Skeletal muscle satellite cell (primary cell): ENCODE measurements at regions not wholly inside any gene's neighbourhood (a gene's known extent, or its start where the extent isn't known, plus 50 kb on each side); places are given as distances from the start of the nearest gene placed in this dataset.

Experiments used
- H3K27me3 ChIP-seq: 2 replicates; pipeline ENCODE4 v1.7.0; 2013; ENCODE audit warnings: low read length; ENCODE audit not compliant: control insufficient read depth, insufficient read depth
- H3K36me3 ChIP-seq: 2 replicates; pipeline ENCODE4 v1.7.0; 2013; ENCODE audit warnings: mild to moderate bottlenecking, control low read depth, low read length; ENCODE audit not compliant: insufficient read depth
- H3K4me1 ChIP-seq: 2 replicates; pipeline ENCODE4 v1.7.0; 2013; ENCODE audit warnings: low read length; ENCODE audit not compliant: control insufficient read depth, insufficient read depth
- H3K4me2 ChIP-seq: 2 replicates; pipeline ENCODE4 v1.7.0; 2013; ENCODE audit warnings: mild to moderate bottlenecking, low read length
- H3K4me3 ChIP-seq: 2 replicates; pipeline ENCODE4 v1.7.0; 2013; ENCODE audit warnings: low read length
- H3K9ac ChIP-seq: 2 replicates; pipeline ENCODE4 v1.7.0; 2013; ENCODE audit warnings: mild to moderate bottlenecking, low read depth, low read length, moderate library complexity
- H3K9me3 ChIP-seq: replicated peaks from 2 replicates; pipeline ENCODE4 v1.7.0; 2013; ENCODE audit warnings: mild to moderate bottlenecking, control low read depth, low read length

GRCh38 chr2:81247648-81248047 lies 943.1 kb upstream of the LRRTM1 start:
- H3K9me3 ChIP-seq: peaks cover 7% of the 10 kb centered on the region
- H3K27me3 ChIP-seq: no peaks in the 10 kb centered on the region
- H3K36me3 ChIP-seq: no peaks in the 10 kb centered on the region
- no peak overlapping the region for H3K9ac ChIP-seq
- H3K4me2 ChIP-seq: no peak overlapping the region
- H3K4me3 ChIP-seq: no peak overlapping the region
- H3K4me1 ChIP-seq: no peaks in the 10 kb centered on the region

DNA sequence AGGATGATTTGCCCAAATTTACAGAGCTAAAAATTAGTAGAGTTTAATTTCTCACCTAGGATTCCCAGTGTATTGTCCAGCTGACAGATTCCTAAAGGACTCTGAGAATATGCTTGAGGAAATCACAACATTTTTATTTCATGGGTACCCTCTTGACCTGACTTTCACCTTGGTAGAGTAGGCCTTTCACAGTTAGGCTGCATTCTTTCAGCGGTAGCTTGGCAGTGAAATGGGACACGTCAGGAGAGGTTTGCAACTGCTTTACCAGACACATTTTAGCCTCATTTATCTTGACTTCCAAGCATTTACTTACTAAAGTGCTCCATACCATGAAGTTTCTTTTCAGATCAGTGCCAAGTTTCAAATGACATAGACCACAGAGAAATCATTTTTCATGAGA lies 937.9 kb upstream of the LRRTM1 start:
- no peaks in the 10 kb centered on the region for H3K36me3 ChIP-seq
- no peak overlapping the region for H3K4me3 ChIP-seq
- no peak overlapping the region for H3K9ac ChIP-seq
- no peak overlapping the region for H3K4me2 ChIP-seq
- H3K27me3 ChIP-seq: no peaks in the 10 kb centered on the region
- H3K4me1 ChIP-seq: no peaks in the 10 kb centered on the region
- peaks cover 2% of the 10 kb centered on the region for H3K9me3 ChIP-seq

GRCh38 chr2:81238462-81238861 lies 933.9 kb upstream of the LRRTM1 start:
- Histone ChIP-seq H3K9me3 (peaks cover 2% of the 10 kb centered on the region), H3K36me3 (no peaks in the 10 kb centered on the region), H3K4me2 (no peak overlapping the region), H3K27me3 (no peaks in the 10 kb centered on the region), H3K9ac (no peak overlapping the region), H3K4me3 (no peak overlapping the region), H3K4me1 (no peaks in the 10 kb centered on the region)

DNA sequence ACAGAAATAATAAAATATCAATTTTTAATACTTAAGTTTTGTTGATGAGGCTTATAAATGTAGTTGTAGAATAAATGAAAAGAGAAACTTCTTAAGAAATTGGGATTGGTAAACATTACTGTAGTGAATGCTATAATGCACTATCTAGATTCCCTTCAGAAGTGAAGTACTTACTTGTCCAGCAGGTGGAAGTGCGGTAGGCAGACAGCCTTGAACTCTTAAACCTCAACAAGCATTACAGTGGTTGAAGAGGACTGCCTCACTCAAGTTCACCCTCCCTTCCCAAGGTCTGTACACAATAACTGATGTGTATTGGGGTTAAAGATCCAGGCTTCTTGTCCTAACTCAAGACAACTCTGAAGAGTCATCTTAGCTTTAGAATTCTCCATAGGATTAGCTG lies 931.0 kb upstream of the LRRTM1 start:
- H3K4me2 ChIP-seq: no peak overlapping the region
- no peak overlapping the region for H3K9ac ChIP-seq
- no peaks in the 10 kb centered on the region for H3K4me1 ChIP-seq
- no peak overlapping the region for H3K4me3 ChIP-seq
- H3K27me3 ChIP-seq: no peaks in the 10 kb centered on the region
- H3K36me3 ChIP-seq: no peaks in the 10 kb centered on the region
- no peaks in the 10 kb centered on the region for H3K9me3 ChIP-seq

DNA sequence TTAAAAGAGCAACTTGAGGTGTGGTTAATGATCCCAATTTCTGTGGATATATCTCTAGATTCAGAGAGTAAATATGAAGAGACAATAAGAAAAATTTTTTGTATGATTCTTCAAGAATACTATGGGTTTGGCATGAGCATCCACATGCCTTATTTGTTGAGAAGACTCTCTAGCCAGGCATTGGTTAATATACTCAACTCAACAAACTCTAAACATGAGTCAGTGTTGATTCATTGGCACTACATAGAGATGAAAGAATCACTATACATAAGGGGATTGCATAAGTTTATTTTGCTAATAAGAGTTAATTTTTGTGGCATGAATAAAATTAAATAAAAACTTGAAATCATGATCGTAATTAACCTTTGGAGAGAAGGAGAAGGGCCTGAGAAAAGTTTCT lies 930.2 kb upstream of the LRRTM1 start:
- H3K27me3 ChIP-seq: no peaks in the 10 kb centered on the region
- no peaks in the 10 kb centered on the region for H3K4me1 ChIP-seq
- no peaks in the 10 kb centered on the region for H3K9me3 ChIP-seq
- no peak overlapping the region for H3K9ac ChIP-seq
- H3K36me3 ChIP-seq: no peaks in the 10 kb centered on the region
- H3K4me2 ChIP-seq: no peak overlapping the region
- H3K4me3 ChIP-seq: no peak overlapping the region

DNA sequence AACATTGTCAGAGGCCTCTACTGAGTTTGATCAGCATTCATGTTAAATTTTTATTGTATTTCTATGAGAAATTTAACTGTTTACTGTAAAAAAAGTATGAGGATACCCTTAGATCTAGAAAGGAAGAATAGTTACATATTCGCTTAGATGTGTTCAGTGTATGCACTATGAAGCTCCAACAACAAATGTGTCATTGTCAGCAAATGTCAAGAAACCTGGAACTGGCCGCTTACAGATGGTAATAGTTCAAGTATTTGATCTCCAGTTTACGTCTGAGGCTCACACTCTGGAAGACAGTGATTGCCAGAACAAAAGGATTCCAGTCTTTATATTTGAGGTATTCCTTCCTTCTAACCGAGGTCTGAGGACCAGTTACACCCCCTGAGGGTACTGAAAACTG lies 921.2 kb upstream of the LRRTM1 start:
- no peaks in the 10 kb centered on the region for H3K9me3 ChIP-seq
- no peaks in the 10 kb centered on the region for H3K4me1 ChIP-seq
- no peaks in the 10 kb centered on the region for H3K27me3 ChIP-seq
- H3K4me3 ChIP-seq: no peak overlapping the region
- no peaks in the 10 kb centered on the region for H3K36me3 ChIP-seq
- H3K4me2 ChIP-seq: no peak overlapping the region
- H3K9ac ChIP-seq: no peak overlapping the region

DNA sequence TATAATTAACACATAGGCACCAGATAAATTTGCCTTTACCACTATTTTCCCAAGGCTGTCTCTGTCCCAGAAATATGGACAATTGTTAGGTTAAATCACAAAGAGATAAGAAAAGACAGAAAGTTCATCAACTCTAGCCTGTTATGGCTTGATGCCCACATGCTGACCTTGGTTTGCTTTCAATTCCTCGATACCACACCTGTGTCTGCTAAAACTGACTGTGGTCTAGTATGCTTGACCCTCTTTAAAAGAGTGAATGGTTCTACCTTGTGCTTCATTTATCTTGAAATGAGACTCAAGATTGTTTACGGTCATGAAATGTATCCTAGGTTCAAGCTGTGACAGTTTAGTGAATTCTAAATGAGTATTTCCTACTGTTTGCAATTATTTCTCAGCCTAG lies 909.0 kb upstream of the LRRTM1 start:
- H3K27me3 ChIP-seq: no peaks in the 10 kb centered on the region
- H3K4me2 ChIP-seq: no peak overlapping the region
- H3K9ac ChIP-seq: no peak overlapping the region
- no peaks in the 10 kb centered on the region for H3K4me1 ChIP-seq
- H3K9me3 ChIP-seq: no peaks in the 10 kb centered on the region
- no peaks in the 10 kb centered on the region for H3K36me3 ChIP-seq
- no peak overlapping the region for H3K4me3 ChIP-seq

DNA sequence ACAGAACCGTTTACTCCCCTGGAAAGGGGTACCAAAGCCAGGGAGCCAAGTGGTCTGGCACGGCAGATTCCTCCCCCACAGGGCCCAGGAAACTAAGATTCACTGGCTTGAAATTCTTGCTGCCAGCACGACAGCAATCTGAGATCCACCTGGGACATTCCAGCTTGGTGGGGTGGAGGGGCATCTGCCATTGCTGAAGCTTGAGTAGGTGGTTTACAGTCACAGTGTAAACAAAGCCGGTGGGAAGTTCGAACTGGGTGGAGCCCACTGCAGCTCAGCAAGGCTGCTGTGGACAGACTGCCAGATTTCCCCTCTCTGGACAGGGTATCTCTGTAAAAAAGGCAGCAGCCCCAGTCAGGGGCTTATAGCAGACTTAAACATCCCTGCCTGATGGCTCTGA lies 901.7 kb upstream of the LRRTM1 start:
- no peak overlapping the region for H3K4me3 ChIP-seq
- H3K4me1 ChIP-seq: no peaks in the 10 kb centered on the region
- H3K27me3 ChIP-seq: no peaks in the 10 kb centered on the region
- no peak overlapping the region for H3K4me2 ChIP-seq
- no peak overlapping the region for H3K9ac ChIP-seq
- H3K36me3 ChIP-seq: no peaks in the 10 kb centered on the region
- H3K9me3 ChIP-seq: no peaks in the 10 kb centered on the region

GRCh38 chr2:81196933-81197628 lies 892.5 kb upstream of the LRRTM1 start:
- H3K4me3 ChIP-seq: no peak overlapping the region
- H3K4me1 ChIP-seq: no peaks in the 10 kb centered on the region
- no peaks in the 10 kb centered on the region for H3K27me3 ChIP-seq
- H3K9ac ChIP-seq: no peak overlapping the region
- H3K36me3 ChIP-seq: no peaks in the 10 kb centered on the region
- H3K4me2 ChIP-seq: no peak overlapping the region
- peaks cover 13% of the 10 kb centered on the region for H3K9me3 ChIP-seq

DNA sequence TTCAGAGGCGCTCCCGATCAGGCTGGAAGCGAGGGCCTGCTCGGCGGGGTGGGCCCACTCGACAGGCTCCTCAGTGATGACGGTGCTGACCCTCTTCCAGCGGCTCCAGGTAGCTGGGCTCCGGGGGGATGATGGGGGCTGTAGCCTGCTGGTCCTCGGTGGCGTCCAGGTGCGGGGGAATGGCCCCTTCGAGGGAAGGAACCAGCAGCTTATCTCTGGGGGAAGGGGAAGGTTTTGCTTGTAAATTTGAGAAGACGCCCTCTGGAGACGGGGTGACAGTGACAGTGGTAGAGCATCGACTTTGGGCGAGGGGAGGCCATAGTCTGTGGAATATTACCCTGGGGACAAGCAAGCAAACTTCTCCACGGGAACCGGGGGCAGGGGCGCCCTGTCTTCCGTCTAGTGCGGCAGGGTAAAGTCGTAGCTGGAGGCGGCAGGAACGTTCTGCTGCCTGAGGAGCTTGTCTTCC lies 891.9 kb upstream of the LRRTM1 start:
- Histone ChIP-seq H3K9me3 (peaks cover 13% of the 10 kb centered on the region), H3K4me2 (no peak overlapping the region), H3K36me3 (no peaks in the 10 kb centered on the region), H3K9ac (no peak overlapping the region), H3K27me3 (no peaks in the 10 kb centered on the region), H3K4me3 (no peak overlapping the region), H3K4me1 (no peaks in the 10 kb centered on the region)

GRCh38 chr2:81195774-81196382 lies 891.3 kb upstream of the LRRTM1 start:
- Histone ChIP-seq H3K4me3 (no peak overlapping the region), H3K4me2 (no peak overlapping the region), H3K4me1 (no peaks in the 10 kb centered on the region), H3K9me3 (peaks cover 13% of the 10 kb centered on the region), H3K27me3 (no peaks in the 10 kb centered on the region), H3K36me3 (no peaks in the 10 kb centered on the region), H3K9ac (no peak overlapping the region)
